ENCODE measurements at regions not wholly inside any gene's neighbourhood (a gene's known extent, or its start where the extent isn't known, plus 50 kb on each side); places are given as distances from the start of the nearest gene placed in this dataset.

DNA sequence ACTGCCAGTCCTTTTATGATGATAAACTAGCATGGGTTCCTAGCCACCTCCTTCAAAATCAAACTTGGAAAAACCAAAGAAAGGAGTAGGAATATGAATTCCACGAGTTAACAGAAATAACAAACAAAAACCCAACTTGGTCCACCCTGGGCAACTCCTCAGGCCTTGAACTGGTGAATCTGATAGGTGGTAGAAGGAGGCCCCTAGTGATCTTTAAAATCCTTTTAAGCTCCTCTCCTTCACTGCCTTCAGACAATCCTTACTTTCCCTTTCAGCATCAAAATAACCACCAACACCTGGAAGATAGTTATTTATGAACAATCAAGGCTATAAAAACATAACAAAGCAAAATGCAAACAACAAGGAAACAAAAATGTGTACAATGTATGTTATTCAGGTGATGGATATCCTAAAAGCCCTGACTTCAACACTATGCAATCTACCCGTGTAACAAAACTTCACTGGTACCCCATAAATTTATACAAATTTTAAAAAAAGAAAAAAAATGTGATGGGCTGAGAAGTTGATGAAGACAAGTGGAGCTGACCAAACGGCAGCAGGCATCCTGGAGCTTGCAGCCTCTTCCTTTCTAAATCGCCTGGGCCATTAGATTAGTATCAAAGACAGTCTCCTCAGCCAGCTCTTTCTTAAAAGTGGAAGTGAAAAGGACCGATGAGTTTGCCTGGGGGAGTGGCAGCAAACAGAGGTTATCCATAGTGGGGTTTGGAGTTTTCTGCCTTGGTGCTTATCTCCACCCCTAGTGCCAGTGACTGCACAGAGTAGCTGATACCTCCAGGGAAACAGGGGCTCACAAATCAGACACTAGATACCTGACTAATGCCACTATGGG, 179.6 kb downstream of the TMA16 start:
- TF ChIP-seq, protein P1, sequence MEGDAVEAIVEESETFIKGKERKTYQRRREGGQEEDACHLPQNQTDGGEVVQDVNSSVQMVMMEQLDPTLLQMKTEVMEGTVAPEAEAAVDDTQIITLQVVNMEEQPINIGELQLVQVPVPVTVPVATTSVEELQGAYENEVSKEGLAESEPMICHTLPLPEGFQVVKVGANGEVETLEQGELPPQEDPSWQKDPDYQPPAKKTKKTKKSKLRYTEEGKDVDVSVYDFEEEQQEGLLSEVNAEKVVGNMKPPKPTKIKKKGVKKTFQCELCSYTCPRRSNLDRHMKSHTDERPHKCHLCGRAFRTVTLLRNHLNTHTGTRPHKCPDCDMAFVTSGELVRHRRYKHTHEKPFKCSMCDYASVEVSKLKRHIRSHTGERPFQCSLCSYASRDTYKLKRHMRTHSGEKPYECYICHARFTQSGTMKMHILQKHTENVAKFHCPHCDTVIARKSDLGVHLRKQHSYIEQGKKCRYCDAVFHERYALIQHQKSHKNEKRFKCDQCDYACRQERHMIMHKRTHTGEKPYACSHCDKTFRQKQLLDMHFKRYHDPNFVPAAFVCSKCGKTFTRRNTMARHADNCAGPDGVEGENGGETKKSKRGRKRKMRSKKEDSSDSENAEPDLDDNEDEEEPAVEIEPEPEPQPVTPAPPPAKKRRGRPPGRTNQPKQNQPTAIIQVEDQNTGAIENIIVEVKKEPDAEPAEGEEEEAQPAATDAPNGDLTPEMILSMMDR (IDR thresholded peaks at IDR 0.05): no peak
- TF ChIP-seq ZFX (IDR thresholded peaks at IDR 0.05; ENCODE audit: borderline replicate concordance): no peak

Data from 22Rv1 (cell line).